Left colon (tissue), 2 donors: ENCODE measurements at regions not wholly inside any gene's neighbourhood (a gene's known extent, or its start where the extent isn't known, plus 50 kb on each side); places are given as distances from the start of the nearest gene placed in this dataset.

Source experiments
- microRNA-seq, 2 donors: library from miRNA; unstranded; fragments of <30 nt; microRNA quantifications; one replicate each; pipeline versions ENCODE4 v1.1.0 to v1.2.0, GENCODE V29; 2020
- donor health status: DM: no; HTN: no; CAD: no.
- donor health status: DM: yes; HTN: yes; CAD: no.

Small RNAs in the stretch of these regions (microRNA-seq; reads per million reads assigned to microRNA genes)
- gene MIR587, result 0 reads per million in 2 donors
